Panc1 (cell line): ENCODE measurements at regions not wholly inside any gene's neighbourhood (a gene's known extent, or its start where the extent isn't known, plus 50 kb on each side); places are given as distances from the start of the nearest gene placed in this dataset.

Experiments used
- ATAC-seq: fragments of 200-7000 bp; cut with Tn5 transposase; 2 replicates; pipeline ENCODE4 v1.9.1; 2020; ENCODE audit warnings: mild to moderate bottlenecking, moderate library complexity
- BruUV-seq: library from RNA; stranded (reverse); fragments of 400-500 nt; replicated peaks from 2 replicates; lab custom pipeline; 2021; lab: Mats Ljungman, UMichigan
- CTCF ChIA-PET: fragments of 300-600 bp; sonication (Branson Sonifier 250); formaldehyde crosslinking; loops from one replicate; lab custom pipeline; 2022; ENCODE audit warnings: antibody characterized with exemption; lab: Charles Lee
- POLR2A ChIA-PET: fragments of 300-600 bp; sonication (Branson Sonifier 250); formaldehyde crosslinking; loops from one replicate; lab custom pipeline; 2022; ENCODE audit warnings: antibody characterized with exemption; lab: Charles Lee
- DNase-seq: peaks from one replicate; pipeline ENCODE4 v3.0.0-alpha.2; 2010; ENCODE audit warnings: low read depth, low spot score
- H3K27ac ChIP-seq: 2 replicates; pipeline ENCODE4 v1.5.1; 2011; ENCODE audit warnings: mild to moderate bottlenecking, low read length, inconsistent platforms
- H3K27me3 ChIP-seq: fragments of 200-500 bp; sonication (Bioruptor generic); 2 replicates; pipeline ENCODE4 v1.6.0; 2014; ENCODE audit warnings: low read length, inconsistent platforms; ENCODE audit not compliant: control insufficient read depth, insufficient read depth
- H3K36me3 ChIP-seq: fragments of 200-500 bp; sonication (Bioruptor generic); 2 replicates; pipeline ENCODE4 v1.5.1; 2014; ENCODE audit warnings: inconsistent platforms, mild to moderate bottlenecking, low read length, moderate library complexity; ENCODE audit not compliant: control insufficient read depth, insufficient read depth
- H3K4me1 ChIP-seq: 2 replicates; pipeline ENCODE4 v1.5.1; 2011; ENCODE audit warnings: inconsistent platforms, mild to moderate bottlenecking, low read length, moderate library complexity; ENCODE audit not compliant: control insufficient read depth, insufficient read depth
- H3K4me3 ChIP-seq, 2 experiments: 2 replicates each; pipeline ENCODE4 v1.5.1; 2011 to 2012; ENCODE audit warnings: low read depth in 2 of 2, low read length in 2 of 2, mild to moderate bottlenecking in 2 of 2, inconsistent platforms in 1 of 2, moderate library complexity in 1 of 2
- H3K9me3 ChIP-seq: fragments of 200-500 bp; sonication (Bioruptor generic); 2 replicates; pipeline ENCODE4 v1.5.1; 2014; ENCODE audit warnings: low read depth, mild to moderate bottlenecking, inconsistent platforms, low read length, moderate library complexity; ENCODE audit not compliant: control insufficient read depth, insufficient read depth
- CTCF ChIP-seq: fragments of 450-650 bp; IDR thresholded peaks from 2 replicates; pipeline ENCODE4 v1.5.1; 2017; ENCODE audit warnings: mild to moderate bottlenecking
- POLR2AphosphoS5 ChIP-seq: IDR thresholded peaks from 2 replicates; pipeline ENCODE4 v1.6.1; 2012; ENCODE audit warnings: mild to moderate bottlenecking, low read depth, low read length, moderate library complexity
- REST ChIP-seq, 2 experiments: IDR thresholded peaks; 2 replicates each; pipeline ENCODE4 v1.6.1; 2011 to 2012; ENCODE audit warnings: low read depth in 2 of 2, control low read depth in 1 of 2, low read length in 1 of 2, mild to moderate bottlenecking in 1 of 2, moderate library complexity in 1 of 2; ENCODE audit not compliant: insufficient read depth in 1 of 2
- SIN3A ChIP-seq: IDR thresholded peaks from 2 replicates; pipeline ENCODE4 v1.6.1; 2012; ENCODE audit warnings: low read depth, mild to moderate bottlenecking, low read length, moderate library complexity, borderline replicate concordance; ENCODE audit not compliant: insufficient read depth
- TCF7L2 ChIP-seq: IDR thresholded peaks from 2 replicates; pipeline ENCODE4 v1.6.1; 2011; ENCODE audit warnings: mild to moderate bottlenecking, low read depth, low read length, inconsistent platforms
- in situ Hi-C: cut with HindIII; loops from 2 replicates; pipeline ENCODE4 v1.10.0; 2016; ENCODE audit warnings: low sequenced_read_pairs, low pct_unique_long_range_greater_than_20kb
- intact Hi-C: fragments of 100-400 bp; cut with micrococcal nuclease; formaldehyde crosslinking; loops from one replicate; pipeline ENCODE4 v1.10.0; 2022; ENCODE audit not compliant: unreplicated experiment

DNA sequence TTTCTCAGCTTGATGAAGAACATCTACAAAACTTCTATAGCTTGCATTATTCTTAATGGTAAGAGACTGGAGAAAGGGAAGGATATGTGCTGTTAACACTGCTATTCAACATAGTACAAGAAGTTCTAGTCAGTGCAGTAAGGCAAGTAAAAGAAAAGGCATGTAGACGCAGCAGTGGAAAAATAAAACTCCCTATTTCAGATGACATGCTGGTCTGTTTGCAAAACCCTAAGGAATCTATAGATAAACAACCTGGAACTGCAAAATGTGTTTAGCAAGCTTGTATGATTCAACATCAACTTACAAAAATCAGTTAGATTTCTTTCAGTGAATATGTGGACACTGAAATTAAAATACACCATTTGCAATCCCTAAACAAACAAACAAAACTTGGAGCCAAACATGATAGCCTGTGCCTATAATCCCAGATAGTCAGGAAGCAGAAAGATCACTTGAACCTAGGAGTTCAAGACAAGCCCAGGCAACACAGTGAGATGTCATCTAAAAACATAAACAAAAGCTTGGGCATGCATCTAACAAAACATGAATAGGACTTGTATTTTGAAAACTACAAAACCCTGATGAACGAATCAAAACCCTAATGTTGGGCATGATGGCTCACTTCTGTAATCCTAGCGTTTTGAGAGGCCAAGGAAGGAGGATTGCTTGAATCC, 293.6 kb upstream of the RGS6 start:
- H3K4me1 ChIP-seq: no peaks in the 10 kb centered on the region
- no peak overlapping the region for H3K4me3 ChIP-seq
- POLR2A ChIA-PET: no interaction called here
- BruUV-seq: no TSS peak
- in situ Hi-C loops (no loop called here), intact Hi-C loops (no loop called here)
- ATAC-seq (no peak), DNase-seq (no peak)
- H3K9me3 ChIP-seq: peaks cover 3% of the 10 kb centered on the region; the same call in 1 of the 2 replicates
- CTCF ChIA-PET: no interaction called here
- TF ChIP-seq REST (IDR thresholded peaks at IDR 0.05; ENCODE audit: insufficient read depth in 1 of 2, low read depth in 2 of 2, low read length in 1 of 2) (no peak), POLR2AphosphoS5 (no peak), TCF7L2 (no peak)
- H3K27me3 ChIP-seq: no peaks in the 10 kb centered on the region
- H3K36me3 ChIP-seq: no peaks in the 10 kb centered on the region
- H3K27ac ChIP-seq: no peak overlapping the region

- Histone ChIP-seq H3K27me3 (no peaks in the 10 kb centered on the region), H3K9me3 (peaks cover 3% of the 10 kb centered on the region; the same call in 1 of the 2 replicates), H3K4me1 (no peaks in the 10 kb centered on the region), H3K4me3 (no peak overlapping the region), H3K36me3 (no peaks in the 10 kb centered on the region), H3K27ac (no peak overlapping the region)
- ATAC-seq (no peak), DNase-seq (no peak)
- in situ Hi-C loops (no loop called here), intact Hi-C loops (no loop called here)
- POLR2A ChIA-PET: interaction anchor here (0.6 kb wide), 1 partner anchor 1078 kb away, joined by 17 read pairs; no protein-coding TSS in a partner anchor
- TF ChIP-seq TCF7L2 (no peak), POLR2AphosphoS5 (no peak), REST (IDR thresholded peaks at IDR 0.05; ENCODE audit: insufficient read depth in 1 of 2, low read depth in 2 of 2, low read length in 1 of 2) (no peak), CTCF (no peak), SIN3A (no peak)
- BruUV-seq: no TSS peak
- CTCF ChIA-PET: no interaction called here
These were observed 289.5 kb upstream of the RGS6 start for GRCh38 chr14:71642715-71643114.
